ENCODE measurements at regions not wholly inside any gene's neighbourhood (a gene's known extent, or its start where the extent isn't known, plus 50 kb on each side); places are given as distances from the start of the nearest gene placed in this dataset.

GRCh38 chr3:151999936-152000335 lies 126.5 kb downstream of the SUCNR1 start:
- no peaks in the 10 kb centered on the region for H3K36me3 ChIP-seq (ENCODE audit: low read depth)
- no peaks in the 10 kb centered on the region for H3K4me1 ChIP-seq (ENCODE audit: insufficient read depth, poor library complexity, severe bottlenecking)
- H3K9me3 ChIP-seq (ENCODE audit: severe bottlenecking), result no peaks in the 10 kb centered on the region
- ATAC-seq (ENCODE audit: low read depth), result no peak
- no peak for DNase-seq (ENCODE audit: low spot score)
- H3K27ac ChIP-seq (ENCODE audit: poor library complexity, severe bottlenecking), result no peak overlapping the region
- H3K4me3 ChIP-seq (ENCODE audit: severe bottlenecking), result no peak overlapping the region
- no peaks in the 10 kb centered on the region for H3K27me3 ChIP-seq (ENCODE audit: insufficient read depth, poor library complexity, severe bottlenecking)
- TF ChIP-seq, protein P1, sequence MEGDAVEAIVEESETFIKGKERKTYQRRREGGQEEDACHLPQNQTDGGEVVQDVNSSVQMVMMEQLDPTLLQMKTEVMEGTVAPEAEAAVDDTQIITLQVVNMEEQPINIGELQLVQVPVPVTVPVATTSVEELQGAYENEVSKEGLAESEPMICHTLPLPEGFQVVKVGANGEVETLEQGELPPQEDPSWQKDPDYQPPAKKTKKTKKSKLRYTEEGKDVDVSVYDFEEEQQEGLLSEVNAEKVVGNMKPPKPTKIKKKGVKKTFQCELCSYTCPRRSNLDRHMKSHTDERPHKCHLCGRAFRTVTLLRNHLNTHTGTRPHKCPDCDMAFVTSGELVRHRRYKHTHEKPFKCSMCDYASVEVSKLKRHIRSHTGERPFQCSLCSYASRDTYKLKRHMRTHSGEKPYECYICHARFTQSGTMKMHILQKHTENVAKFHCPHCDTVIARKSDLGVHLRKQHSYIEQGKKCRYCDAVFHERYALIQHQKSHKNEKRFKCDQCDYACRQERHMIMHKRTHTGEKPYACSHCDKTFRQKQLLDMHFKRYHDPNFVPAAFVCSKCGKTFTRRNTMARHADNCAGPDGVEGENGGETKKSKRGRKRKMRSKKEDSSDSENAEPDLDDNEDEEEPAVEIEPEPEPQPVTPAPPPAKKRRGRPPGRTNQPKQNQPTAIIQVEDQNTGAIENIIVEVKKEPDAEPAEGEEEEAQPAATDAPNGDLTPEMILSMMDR (IDR thresholded peaks at IDR 0.05; ENCODE audit: poor library complexity, severe bottlenecking), result no peak

DNA sequence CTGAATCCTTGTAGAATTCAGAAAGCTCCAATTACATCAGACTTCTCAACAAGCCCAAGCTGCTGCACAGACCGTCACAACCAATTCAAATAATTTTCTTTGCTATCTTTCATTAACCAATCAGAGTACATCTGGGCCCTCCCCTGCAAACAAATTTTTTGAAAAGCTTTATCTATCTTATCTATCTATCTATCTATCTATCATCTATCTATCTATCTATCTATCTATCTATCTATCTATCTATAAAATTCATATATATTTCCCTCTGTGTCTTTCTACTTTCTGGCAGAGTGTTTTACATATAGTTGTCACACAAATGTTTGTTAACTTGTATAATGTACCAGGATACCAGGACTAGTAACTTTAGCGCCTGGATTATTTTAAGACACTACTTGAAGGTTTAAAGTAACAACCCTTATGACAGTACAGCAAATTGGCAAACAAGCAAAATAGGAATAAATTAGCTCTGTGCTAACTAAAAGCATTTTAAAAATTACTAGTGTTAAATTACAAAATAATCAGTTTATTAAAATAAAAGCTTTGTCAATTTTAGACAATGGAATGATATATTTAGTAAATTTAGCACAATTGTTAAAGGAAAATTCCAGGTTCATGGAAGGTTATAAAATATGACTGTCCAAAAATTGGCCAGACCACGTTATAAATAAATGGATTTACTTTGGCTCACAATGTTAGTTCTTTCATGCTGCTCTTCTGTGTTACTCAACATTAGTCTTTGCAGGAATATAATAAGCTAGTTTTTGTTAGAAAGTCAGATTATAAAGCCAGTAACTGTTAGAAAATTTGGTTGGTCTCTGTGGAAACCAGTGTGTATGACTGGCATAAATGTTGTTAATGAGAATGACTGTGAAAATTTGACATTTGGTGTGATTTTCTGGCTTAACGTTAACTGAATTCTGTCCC lies 138.6 kb downstream of the SUCNR1 start:
- no peaks in the 10 kb centered on the region for H3K36me3 ChIP-seq (ENCODE audit: low read depth)
- TF ChIP-seq, protein P1 (IDR thresholded peaks at IDR 0.05; ENCODE audit: poor library complexity, severe bottlenecking), result no peak
- H3K9me3 ChIP-seq (ENCODE audit: severe bottlenecking), result no peaks in the 10 kb centered on the region
- H3K4me1 ChIP-seq (ENCODE audit: insufficient read depth, poor library complexity, severe bottlenecking), result no peaks in the 10 kb centered on the region
- ATAC-seq (ENCODE audit: low read depth) (no peak), DNase-seq (ENCODE audit: low spot score) (no peak)
- H3K27me3 ChIP-seq (ENCODE audit: insufficient read depth, poor library complexity, severe bottlenecking), result no peaks in the 10 kb centered on the region
- no peak overlapping the region for H3K27ac ChIP-seq (ENCODE audit: poor library complexity, severe bottlenecking)
- no peak overlapping the region for H3K4me3 ChIP-seq (ENCODE audit: severe bottlenecking)

DNA sequence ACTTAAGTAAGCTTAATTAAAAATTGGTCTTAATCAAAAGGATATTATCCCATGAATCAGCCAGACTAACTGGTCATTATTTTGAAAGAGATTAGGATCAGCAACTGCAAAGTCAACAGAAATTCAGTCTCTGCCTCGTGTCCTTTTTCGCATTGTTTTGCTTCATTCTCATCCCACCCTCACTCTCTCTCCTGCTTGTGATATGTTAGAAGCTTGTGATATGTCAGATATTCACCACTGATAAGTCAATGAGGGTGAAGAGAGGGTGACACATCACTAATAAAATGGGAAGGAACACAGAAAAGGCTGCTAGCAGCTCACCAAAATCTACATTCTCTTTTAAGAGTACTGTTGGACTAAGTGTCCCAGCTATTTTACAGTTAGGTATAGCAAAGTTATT lies 146.1 kb downstream of the SUCNR1 start:
- DNase-seq (ENCODE audit: low spot score), result no peak
- H3K36me3 ChIP-seq (ENCODE audit: low read depth), result no peaks in the 10 kb centered on the region
- H3K27ac ChIP-seq (ENCODE audit: poor library complexity, severe bottlenecking), result no peak overlapping the region

DNA sequence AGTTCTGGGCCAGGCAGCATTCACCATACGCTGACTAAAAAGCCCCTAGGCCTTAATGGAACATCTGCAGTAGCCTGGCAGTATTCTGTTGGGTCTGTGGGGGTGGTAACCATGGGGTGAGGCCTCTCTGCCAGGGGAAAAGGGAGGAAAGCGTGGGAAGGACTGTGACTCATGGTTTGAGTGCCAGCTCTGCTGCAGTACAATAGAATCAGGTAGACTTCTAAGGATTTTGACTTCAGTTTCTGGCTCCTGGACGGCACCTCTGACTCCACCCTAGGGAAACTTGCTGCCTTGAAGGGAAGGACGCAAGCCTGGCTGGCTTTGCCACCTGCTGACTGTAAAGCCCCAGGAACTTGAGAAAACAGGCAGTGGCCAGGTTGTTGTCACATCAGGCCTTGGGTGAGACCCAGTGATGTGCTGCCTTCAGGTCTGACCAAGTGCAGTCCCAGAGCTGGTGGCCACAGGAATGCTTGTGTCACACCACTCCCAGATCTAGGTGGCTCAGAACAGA lies 148.6 kb downstream of the SUCNR1 start:
- ATAC-seq (ENCODE audit: low read depth) (peak; percentile 90), DNase-seq (ENCODE audit: low spot score) (peak; percentile 79)
- Histone ChIP-seq H3K9me3 (ENCODE audit: severe bottlenecking) (no peaks in the 10 kb centered on the region), H3K27ac (ENCODE audit: poor library complexity, severe bottlenecking) (peak overlapping the region; percentile 46), H3K27me3 (ENCODE audit: insufficient read depth, poor library complexity, severe bottlenecking) (no peaks in the 10 kb centered on the region), H3K4me1 (ENCODE audit: insufficient read depth, poor library complexity, severe bottlenecking) (peaks cover 30% of the 10 kb centered on the region), H3K4me3 (ENCODE audit: severe bottlenecking) (no peak overlapping the region), H3K36me3 (ENCODE audit: low read depth) (no peaks in the 10 kb centered on the region)
- TF ChIP-seq, protein P1 (IDR thresholded peaks at IDR 0.05; ENCODE audit: poor library complexity, severe bottlenecking), result peak; percentile 16

More for the DNA sequence above, 146.1 kb downstream of the SUCNR1 start:
- Histone ChIP-seq H3K4me3 (ENCODE audit: severe bottlenecking) (no peak overlapping the region), H3K27me3 (ENCODE audit: insufficient read depth, poor library complexity, severe bottlenecking) (no peaks in the 10 kb centered on the region), H3K9me3 (ENCODE audit: severe bottlenecking) (no peaks in the 10 kb centered on the region), H3K4me1 (ENCODE audit: insufficient read depth, poor library complexity, severe bottlenecking) (peaks cover 12% of the 10 kb centered on the region)
- no peak for ATAC-seq (ENCODE audit: low read depth)
- TF ChIP-seq, protein P1 (IDR thresholded peaks at IDR 0.05; ENCODE audit: poor library complexity, severe bottlenecking), result no peak

All from RWPE2 (cell line).